ENCODE measurements at regions not wholly inside any gene's neighbourhood (a gene's known extent, or its start where the extent isn't known, plus 50 kb on each side); places are given as distances from the start of the nearest gene placed in this dataset.
A peak's percentile ranks its signal among the peaks of the same experiment; 100 is the strongest.

DNA sequence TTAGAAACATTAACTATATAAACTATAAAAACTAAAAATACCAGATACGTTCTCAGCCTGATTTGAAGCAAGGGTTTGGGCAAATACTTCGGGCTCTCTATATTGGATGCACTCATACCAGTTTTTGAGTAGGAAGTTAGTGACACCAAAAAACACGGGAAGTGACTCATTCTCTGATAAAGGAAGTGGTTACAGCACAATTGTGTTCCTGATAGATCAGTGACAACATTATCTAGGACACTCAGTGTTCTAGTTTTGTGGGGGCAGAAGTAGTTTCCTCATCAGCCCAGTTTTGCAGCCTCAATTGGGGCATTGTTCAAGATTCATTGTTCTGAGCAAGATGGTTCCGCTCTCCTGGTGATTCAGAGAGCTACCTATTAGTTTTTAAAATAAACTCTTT lies 469.6 kb upstream of the DPPA4 start:
- peak; percentile 72 for DNase-seq

DNA sequence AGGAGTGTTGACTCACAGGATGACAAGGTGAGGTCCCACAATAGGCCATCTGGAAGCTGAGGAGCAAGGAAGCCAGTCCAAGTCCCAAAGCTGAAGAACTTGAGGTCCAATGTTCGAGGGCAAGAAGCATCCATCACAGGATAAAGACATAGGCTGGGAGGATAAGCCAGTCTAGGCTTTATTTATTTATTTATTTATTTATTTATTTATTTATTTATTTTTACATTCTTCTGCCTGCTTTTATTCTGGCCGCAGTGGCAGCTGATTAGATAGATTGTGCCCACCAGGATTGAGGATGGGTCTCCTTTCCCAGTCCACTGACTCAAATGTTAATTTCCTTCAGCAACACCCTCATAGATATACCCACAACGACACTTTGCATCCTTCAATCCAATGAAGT lies 472.2 kb upstream of the DPPA4 start:
- DNase-seq = no peak

DNA sequence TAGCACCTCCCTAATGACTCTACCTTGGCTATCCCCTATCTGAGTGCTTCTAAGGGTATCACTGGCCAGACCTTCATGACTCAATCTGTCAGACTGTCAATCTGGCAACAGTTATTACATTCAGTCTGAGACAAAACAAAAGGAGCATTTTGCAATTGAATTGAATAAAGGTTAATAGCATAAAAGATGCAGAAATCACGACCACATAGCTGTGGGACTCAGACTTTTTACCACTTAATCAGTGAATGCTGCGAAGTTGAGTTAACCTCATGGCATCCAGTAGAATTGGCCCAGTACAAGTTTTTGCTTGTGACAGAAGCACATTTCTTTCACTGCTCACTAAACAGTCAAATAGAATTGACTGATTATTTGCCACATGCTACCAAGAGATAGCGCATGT lies 480.7 kb upstream of the DPPA4 start:
- DNase-seq = no peak

DNA sequence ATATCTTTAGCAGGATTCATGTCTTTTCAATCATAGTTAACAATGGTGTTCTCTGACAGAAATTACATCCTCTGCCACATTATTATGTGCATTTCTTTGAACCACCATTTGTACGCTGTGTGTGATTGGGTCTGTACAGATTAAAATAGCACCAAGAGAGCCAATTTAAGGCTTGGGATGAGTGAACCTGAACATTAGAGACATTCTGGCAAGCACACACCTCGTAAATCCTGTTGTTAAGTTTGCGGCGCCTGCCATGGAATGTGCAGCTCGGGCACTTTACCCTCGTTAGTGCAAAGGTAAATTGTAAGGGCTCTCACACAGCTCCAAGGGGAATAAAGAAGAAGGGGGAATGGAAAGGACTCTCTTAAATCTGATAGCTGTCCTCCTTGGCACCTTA lies 482.4 kb upstream of the DPPA4 start:
- no peak for DNase-seq

DNA sequence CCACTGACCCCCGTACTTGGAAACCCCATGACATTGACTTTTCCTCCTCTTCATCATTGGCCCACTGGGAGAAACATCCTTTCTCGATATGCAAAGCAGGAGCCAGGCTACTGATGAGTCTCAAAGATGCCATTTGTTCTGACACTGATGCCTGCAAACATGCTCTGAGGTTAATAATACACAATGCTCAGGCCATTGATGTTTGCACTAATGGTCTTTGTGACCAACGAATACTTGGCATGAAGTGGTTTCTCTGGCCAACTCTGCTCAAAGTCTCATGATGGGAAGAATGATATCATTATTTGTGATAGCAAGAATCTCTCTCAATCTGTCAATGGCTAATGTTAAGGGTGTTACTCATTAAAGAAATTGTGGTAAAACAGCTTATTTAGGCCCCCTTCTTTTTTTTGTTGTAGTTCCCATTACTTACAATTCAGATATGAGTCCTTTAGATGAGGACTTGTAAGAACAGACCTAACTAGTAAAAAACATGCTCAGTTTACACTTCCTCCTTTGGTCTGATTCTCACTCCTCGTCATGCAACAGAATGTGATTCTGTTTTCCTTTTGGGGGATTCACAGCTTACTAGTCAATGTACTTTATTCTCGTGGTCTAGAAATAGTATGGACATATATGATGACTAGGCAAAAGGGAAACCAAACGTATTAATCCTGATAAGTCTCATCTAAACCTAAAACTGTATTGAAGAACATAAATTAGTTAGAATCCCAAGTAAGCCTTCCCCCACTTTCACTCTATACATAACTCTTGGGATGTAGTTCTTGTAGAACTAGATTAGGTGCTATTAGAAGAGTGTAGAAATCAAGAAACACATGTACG lies 488.8 kb upstream of the DPPA4 start:
- no peak for DNase-seq

DNA sequence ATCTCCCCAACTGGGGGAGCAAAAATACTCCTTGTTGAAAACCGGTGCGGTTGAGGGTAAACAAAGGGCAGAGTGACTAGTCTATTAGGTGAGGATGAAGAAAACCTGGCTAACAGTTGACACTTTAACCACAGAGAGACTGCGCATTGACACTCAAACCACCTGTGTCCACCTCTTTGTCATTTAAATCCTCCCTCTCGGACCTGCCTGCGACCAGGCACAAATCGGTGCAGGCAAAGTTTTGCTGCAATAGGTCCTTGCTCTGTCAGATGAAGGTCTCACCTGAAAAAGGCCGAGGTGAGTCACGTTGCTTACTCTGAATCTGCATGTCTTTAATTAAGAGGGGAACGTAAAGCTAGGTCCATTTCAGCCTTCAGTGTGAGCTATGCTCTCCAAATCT lies 494.1 kb upstream of the DPPA4 start:
- no peak for DNase-seq

GRCh38 chr3:109835958-109836357 lies 498.6 kb upstream of the DPPA4 start:
- no peak for DNase-seq

DNA sequence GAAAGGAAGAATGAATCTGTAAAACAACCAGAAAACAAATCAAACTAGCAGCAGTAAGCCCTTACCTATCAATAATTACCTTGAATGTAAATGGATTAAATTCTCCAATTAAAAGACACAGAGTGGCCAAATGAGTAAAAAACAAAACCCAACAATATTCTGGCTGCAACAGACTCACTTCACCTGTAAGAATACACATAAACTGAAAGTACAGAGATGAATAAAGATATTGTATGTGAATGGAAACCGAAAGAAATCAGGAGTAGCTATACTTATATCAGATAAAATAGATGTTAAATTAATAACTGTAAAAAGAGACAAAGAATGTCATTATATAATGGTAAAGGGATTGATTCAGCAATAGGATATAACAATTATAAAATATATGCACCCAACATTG lies 514.5 kb upstream of the DPPA4 start:
- DNase-seq = no peak

DNA sequence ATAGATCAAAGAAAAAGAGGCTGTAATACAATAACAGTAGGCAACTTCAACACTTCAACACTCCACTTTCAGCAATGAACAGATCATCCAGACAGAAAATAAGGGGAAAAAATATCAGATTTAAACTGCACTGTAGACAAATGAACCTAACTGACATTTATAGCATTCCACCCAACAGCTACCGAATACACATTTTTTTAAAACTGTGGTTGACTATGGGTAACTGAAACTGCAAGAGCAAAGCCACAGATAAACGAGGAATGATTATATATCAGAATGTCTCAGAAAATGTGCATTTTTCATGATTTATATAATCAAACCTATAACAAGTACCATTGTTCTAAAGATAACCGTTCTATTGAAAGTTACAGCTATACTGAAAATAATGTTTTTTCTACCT lies 514.9 kb upstream of the DPPA4 start:
- no peak for DNase-seq

- no peak for DNase-seq
Measured at GRCh38 chr3:109853077-109853731, 515.9 kb upstream of the DPPA4 start.

- DNase-seq = no peak
Measured at GRCh38 chr3:109863701-109864100, 526.4 kb upstream of the DPPA4 start.

- no peak for DNase-seq
Measured at GRCh38 chr3:109864452-109864851, 527.1 kb upstream of the DPPA4 start.

DNA sequence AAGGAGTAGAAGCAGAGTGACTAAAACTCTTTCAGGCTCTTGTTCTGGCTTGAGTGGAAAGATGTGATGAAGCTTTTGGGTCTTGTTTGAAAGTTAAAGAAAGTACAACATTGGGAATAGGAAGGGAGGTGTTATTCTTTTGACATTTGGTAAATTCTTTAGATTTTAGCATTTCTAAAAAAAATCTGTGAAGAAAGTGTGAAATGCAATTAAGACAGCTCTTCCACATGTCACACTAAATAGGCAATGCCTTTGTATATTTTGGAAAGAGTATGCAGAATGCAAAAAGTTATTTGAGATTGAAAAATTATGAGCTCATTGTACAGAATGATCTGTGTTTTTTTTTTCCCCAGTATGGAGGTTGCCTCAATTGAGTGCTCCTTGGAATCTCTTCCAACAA lies 532.2 kb upstream of the DPPA4 start:
- DNase-seq = no peak

GRCh38 chr3:109874896-109875708 lies 537.8 kb upstream of the DPPA4 start:
- peak; percentile 49 for DNase-seq

DNA sequence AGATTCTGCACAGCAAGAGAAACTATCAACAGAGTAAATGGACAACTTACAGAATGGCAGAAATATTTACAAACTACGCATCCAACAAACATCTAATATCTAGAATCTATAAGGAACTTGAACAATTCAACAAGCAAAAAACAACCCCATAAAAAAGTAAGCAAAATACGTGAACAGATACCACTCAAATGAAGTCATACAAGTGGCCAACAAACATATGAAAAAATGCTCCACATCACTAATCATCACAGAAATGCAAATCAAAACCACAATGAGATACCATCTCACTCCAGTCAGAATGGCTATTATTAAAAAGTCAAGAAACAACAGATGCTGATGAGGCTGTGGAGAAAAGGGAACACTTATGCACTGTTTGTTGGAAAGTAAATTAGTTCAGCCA lies 540.3 kb upstream of the DPPA4 start:
- DNase-seq = peak; percentile 50

DNA sequence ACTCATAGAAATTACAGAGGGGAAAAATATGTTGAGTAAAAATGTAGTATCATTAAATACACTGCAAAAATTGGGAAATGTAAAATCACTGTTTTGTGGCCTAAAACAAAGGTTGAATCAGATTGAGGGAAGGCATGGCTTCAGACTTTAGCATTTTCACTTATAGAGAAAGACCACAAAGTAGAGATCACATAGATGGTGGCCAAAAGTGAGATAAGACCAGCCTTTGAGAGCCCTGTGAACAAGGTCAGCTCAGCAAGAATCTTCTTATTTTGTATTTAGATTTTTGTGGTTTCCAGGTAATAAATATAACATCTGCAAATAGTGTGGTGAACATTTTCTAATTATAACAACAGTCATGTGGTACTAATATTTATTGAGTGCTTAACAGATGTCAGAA lies 544.8 kb upstream of the DPPA4 start:
- no peak for DNase-seq

GRCh38 chr3:109887293-109887692 lies 549.9 kb upstream of the DPPA4 start:
- no peak for DNase-seq

DNA sequence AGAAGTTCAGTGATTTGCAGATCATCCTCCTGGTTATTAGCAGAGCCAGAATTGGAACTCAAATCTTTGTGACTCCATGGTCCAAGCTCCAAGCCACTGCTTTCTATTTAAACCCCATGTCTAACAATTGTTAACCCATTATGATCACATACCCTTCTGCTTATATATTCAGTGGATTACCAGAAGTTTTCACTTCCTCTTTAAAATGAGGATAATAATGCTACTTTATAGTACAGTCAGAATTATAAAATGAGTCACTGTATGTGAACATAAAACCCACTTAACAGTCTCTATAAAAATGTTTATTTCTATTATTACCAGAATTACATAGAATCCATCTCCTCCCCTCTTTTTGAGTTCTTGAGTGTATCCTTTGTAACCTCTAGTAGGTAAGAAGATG lies 550.7 kb upstream of the DPPA4 start:
- no peak for DNase-seq

GRCh38 chr3:109897734-109898133 lies 560.4 kb upstream of the DPPA4 start:
- no peak for DNase-seq

GRCh38 chr3:109899925-109900324 lies 562.6 kb upstream of the DPPA4 start:
- no peak for DNase-seq

GRCh38 chr3:109900783-109901182 lies 563.4 kb upstream of the DPPA4 start:
- no peak for DNase-seq

DNA sequence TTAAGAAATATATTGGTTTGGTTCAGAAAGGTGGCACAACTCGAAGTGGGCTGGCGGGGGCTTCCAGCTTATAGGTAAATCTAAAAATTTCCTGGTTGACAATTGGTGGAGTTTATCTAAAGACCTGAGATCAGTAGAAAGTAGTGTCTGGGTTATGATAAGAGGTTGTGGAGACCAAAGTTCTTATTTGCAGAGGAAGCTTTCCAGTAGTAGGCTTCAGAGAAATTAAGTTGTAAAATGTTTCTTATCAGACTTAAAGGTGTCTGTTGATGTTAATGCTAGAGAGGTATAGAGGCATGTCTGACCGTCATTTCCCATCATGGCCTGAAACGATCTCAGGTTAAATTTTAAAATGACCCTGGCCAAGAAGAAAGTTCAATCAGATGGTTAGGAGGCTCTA lies 565.2 kb upstream of the DPPA4 start:
- no peak for DNase-seq

- DNase-seq = no peak
Measured at GRCh38 chr3:109903100-109903499, 565.8 kb upstream of the DPPA4 start.

DNA sequence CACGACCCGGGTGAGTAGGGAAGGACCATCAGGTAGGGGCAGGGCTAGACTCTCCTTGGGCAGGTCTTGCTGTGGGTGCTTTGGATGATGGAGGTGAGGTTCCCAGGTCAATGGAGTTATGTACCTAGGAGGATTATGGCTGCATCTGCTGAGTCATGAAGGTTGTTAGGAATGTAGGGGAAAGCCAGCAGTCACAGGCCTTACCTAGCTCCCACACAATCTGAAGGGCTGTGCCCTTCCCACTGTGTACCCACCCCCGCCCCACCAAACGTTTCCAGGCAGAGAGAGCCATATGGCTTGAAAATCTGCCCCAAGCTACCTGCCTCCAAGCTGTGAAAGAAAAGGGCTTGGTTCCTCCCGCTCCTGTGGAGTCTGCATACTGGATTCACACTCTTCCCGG lies 573.4 kb upstream of the DPPA4 start:
- no peak for DNase-seq

All from EL (cell line).